HS-27A (cell line): ENCODE measurements at regions not wholly inside any gene's neighbourhood (a gene's known extent, or its start where the extent isn't known, plus 50 kb on each side); places are given as distances from the start of the nearest gene placed in this dataset.
"Not testable (repeated sequence)": the region's sequence is repeated elsewhere in the genome, so short reads cannot be mapped to it uniquely, and the experiment has no call there.

Experiments
- DNase-seq: peaks from one replicate; pipeline ENCODE4 v3.0.0-alpha.2; 2012; ENCODE audit warnings: low read depth, missing footprints

DNA sequence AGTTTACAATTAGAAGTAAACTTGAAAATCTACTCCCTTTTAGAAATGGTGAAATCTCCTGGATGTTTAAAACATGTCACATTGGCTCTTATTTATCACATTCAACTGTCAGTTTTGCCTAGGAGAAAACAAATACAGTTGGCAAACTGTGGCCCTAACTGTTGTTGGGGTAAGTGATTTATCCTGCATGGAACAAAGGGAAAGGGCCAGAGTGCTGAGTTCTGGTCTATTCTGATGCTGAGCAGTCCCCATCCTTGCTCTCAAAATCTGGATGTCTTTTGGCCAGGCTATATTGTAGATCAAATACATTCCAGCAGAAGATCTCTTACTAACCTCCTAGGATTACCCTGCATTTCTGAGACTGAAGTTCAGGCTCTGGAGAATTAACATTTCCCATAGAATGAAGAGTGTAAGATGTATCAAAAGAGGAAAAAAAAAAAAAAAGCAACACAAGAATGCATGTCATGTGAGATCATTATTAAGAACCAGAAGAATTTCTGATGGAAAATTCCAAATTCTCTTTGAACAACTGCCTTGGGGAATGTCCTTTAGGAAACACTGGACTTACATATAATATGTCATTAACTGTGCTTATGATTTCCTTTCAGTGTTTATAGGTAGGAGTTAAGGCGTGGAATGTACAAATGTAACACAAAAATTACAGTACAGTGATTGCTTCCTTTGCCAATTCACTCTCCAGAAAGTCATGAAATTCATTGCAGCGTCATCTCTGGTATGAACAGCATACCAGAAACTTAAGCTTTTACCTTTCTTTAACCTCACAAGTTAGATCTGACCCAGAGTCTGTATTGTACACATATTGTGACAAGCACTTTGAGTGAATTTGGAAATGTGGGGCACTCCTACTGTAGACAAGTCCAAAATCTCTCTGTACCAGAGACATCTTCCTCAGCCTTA, 1012.5 kb upstream of the LCORL start:
- no peak for DNase-seq

GRCh38 chr4:19030536-19030935, 1009.0 kb upstream of the LCORL start:
- DNase-seq, result no peak

DNA sequence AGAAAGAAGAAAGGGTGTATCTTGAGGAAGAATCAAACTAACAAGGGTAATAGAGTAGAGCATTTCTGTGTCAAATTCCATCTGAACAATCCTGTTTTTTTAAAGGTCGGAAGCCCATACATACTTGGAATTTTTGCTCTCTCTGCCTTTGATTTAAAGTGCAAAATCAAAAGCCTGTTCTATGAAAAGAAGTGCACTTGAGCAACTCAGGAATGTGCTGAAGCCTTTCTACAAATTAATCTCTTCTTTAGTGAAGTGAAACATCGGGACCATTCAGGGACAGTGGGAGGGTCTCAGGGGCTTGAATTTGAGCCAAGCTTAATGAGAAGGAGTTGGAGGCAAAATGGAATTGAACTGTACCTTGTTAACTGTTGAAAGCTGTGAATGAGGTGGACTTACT, 1008.5 kb upstream of the LCORL start:
- DNase-seq, result no peak

- no peak for DNase-seq
Observed at GRCh38 chr4:19026281-19026680, 1004.7 kb upstream of the LCORL start.

DNA sequence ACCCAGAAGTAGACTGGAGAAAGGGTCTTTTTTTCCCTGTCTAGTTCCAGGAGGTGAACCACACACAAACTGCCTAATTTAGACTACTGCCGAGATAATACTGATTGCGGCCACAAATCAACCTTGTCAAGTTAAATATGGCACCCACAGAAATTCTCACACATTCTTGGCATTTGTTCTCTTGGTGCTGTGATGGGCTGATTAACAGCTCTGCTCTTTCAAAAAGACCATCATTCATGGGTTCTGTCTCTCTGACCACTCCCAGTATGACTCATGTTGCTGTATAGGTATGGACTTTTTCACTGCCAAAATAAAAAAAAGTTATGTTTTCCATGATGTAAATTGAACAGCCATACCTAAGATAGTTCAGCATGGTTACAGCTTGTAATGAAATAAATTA, 1003.5 kb upstream of the LCORL start:
- DNase-seq, result no peak

GRCh38 chr4:19024047-19024446, 1002.5 kb upstream of the LCORL start:
- DNase-seq, result no peak

DNA sequence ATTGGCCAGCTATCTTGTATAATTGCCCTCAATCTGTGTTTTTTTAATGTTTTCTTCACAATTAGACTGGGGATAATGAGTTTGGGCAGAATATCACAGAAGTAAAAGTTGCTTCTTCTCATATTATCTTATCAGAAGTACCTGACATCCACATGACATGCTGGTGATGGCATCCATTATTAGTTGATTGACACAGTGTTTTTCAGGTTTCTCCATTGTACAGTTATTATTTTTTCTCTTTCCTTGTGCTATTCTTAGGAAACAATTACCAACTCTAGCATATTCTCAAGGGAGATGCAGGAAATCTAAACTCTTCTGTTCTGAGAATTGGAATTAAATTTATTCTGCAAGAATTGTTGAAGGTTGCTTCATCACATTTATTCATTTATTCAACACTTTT, 1000.1 kb upstream of the LCORL start:
- no peak for DNase-seq

DNA sequence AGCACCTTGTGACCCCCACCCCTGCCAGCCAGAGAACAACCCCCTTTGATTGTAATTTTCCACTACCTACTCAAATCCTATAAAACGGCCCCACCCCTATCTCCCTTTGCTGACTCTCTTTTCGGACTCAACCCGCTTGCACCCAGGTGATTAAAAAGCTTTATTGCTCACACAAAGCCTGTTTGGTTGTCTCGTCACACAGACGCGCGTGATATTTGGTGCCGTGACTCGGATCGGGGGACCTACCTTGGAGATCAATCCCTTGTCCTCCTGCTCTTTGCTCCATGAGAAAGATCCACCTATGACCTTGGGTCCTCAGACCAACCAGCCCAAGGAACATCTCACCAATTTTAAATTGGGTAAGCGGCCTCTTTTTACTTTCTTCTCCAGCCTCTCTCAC, 995.0 kb upstream of the LCORL start:
- not testable (repeated sequence) for DNase-seq

DNA sequence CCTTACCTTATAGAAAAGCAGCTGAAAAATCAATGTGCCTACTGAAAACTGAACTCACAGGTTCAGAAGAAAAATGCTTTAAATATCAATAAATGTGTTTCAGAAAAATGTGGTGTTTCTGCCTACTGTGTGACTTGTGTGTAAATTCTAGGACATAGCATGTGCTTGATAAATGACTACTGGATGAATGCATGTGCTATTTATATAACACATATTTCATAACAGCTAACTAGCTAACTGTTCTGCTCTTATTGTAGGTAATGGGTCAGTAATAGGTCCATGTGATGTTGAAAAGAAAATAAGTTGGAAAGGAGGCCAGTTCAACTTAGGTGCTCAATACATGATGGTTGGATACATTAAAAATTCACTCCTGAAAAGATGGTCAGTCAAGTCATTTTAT, 993.0 kb upstream of the LCORL start:
- DNase-seq, result no peak

DNA sequence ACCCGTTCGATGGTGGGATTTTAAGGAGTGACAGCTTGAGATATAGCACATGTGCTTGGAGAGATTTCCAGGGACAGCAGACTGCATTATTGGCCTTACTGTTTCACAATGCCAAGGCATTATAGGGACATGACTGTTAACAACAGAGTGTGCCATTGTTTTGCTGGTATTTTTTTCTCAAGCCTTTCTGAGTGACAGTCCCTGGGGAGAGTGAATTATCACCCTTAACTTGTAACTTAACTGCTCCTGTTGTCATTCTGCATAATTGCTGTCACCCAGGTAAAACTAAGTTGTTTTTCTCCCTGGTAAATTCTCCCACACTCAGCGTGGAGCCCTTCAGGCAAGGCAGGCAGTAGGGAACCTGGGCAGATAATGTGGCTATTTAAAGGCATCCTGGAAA, 989.2 kb upstream of the LCORL start:
- DNase-seq, result no peak

DNA sequence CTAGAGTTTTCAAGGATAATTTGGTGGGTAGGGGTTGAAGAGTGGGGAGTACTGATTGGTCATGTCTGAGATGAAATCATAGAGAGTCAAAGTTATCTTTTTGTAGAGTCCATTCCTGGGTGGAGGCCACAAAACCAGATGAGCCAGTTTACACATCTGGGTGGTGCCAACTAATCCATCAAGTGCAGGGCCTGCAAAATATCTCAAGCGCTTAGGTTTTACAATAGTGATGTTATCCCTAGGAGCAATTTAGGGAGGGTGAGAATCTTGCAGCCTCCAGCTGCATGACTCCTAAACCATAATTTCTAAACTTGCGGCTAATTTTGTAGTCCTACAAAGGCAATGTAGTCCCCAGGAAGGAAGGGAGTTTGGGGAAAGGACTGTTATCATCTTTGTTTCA, 988.3 kb upstream of the LCORL start:
- no peak for DNase-seq

DNA sequence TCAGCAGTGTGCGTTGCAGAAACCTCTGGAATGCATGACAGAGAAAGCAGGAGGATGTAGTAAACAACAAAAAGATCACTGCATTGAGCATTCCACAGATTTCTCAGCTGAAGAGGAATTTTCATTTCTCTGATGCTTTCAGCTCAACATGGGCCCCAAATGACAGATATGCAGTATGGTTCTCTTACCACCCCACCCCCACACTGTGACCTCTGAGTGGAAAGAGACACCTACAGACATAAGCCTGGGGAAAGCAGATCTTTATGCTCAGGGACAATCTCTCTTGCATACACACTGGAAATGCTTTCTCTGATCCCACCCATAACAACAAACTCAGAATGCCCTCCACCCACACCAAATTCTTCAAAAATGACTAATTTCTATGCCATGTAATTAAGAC, 983.7 kb upstream of the LCORL start:
- DNase-seq, result no peak

- DNase-seq, result no peak
Observed at GRCh38 chr4:19002170-19002569, 980.6 kb upstream of the LCORL start.

DNA sequence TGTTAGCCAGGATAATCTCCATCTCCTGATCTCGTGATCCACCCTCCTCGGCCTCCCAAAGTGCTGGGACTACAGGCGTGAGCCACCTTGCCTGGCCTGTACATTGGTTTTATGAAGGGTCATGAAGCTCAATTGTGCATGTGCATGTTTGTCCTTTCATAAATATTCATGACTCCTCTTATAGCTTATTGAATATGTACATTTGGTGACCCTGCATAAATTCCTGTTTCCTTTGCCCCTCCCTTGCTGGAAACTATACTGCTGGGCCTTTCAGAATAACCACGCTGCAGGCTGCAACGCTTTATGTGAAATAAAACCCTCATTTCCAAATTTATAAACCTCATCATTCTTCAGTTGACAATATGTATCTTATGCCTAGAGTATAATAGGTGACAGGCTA, 978.0 kb upstream of the LCORL start:
- no peak for DNase-seq

DNA sequence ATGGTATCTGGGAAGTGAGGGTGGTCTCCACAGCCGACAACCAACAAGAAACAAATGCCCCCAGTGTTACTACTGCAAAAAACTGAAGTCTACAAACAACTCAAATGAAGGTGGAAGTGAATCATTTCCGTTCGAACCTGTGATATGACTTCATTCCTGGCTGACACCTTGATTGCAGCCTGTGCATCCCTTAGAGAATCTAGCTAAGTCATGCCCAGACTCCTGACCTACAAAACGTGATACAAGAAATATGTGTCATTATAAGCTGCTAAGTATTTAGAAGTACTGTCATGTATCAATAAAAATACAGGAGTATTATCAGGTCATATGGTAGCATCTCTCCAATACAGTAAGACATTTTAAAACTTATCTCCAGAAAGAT, 959.7 kb upstream of the LCORL start:
- no peak for DNase-seq

- DNase-seq, result no peak
Observed at GRCh38 chr4:18980516-18981233, 959.1 kb upstream of the LCORL start.

DNA sequence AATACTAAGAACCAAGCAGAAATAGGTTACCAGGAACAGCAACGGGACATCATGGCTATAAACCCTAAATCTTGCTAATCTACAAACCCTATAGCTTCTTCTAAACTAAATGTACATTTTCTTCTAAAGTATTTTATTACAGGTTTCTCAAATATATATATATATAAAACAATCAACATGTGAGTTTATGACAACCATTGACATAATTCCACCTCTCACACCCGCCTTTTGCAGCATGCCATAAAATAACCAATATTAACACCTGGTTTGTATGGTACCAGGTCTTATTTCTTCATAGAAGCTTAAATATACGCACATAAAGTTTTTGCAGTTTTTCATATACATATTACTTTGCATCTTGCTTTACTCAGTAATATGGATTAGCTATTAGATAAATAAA, 955.3 kb upstream of the LCORL start:
- DNase-seq, result no peak

DNA sequence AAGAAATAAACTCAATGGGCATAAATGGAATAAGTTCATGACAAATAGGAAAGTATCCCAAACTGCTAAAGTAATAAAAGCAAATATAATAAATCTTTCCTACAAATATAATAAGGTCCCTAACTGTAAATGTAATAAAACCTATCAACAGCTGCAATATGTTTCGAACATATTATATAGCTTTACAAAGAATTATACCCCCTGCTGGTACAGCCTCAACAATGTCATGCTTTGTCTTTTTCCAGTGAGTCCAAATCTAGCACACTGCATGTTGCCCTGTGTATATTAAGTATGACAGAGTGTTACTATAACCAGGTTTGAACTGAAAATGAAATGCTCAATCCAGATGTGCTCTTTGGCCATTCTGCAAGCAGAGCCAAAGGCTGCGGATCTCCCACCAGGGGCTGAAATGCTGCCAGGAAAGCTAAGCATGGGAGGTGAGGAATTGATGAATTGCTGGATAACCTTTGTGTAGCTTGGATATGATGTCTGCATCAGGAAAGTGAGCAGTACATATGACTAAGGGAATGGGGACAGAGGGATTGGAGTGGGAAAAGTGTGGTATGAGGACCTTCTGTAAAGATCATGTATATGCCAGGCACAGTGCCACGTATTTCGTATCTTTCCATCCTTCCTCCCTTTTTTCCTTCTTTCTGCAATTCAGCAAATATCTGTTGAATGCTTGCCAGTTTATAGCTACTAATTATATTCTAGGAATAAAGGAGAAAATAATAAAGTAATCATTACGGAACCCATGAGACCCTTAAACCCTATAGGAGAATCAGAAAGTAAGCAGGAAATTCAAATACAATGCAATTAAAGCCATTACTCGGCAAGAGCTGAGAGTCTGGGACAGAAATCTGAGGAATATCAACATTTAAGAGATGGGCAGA, 954.6 kb upstream of the LCORL start:
- DNase-seq, result no peak

DNA sequence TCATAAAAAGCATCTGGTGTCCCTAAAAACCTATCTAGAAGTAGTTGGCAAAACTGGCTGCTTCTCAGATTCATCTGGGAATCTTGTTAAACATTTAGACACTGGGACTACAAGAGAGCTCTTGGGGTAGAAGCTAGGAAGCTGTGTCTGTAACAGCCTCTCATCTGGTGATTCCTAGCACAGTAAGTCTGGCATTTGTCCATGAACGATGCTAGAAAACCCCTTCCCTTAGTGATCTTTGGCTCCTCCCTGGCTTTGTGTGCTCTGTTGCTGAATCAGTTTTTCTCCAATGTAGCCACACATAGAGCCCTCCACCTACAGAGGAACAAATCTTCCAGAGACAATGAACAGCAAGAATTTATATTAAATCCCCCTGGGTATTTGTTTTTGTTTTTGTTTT, 951.7 kb upstream of the LCORL start:
- DNase-seq, result no peak

- no peak for DNase-seq
Observed at GRCh38 chr4:18961879-18962278, 940.3 kb upstream of the LCORL start.

DNA sequence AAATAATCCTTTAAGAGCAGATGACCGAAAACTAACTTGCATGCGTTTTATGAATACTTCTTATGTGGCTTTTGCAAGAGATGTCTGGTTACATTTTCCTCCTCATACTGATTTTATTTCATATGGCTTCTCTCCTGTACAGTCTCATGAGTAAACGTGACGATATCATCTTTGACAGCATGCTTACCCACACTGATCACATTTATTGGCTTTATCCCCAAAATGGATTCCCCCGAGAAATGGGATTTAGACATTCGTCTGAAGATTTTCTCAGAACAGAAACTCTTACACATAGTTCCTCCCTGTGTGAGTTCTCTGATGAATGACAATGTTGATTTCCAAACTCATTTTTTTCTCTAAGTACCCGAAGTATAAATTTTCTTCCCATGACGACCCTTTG, 939.7 kb upstream of the LCORL start:
- no peak for DNase-seq

DNA sequence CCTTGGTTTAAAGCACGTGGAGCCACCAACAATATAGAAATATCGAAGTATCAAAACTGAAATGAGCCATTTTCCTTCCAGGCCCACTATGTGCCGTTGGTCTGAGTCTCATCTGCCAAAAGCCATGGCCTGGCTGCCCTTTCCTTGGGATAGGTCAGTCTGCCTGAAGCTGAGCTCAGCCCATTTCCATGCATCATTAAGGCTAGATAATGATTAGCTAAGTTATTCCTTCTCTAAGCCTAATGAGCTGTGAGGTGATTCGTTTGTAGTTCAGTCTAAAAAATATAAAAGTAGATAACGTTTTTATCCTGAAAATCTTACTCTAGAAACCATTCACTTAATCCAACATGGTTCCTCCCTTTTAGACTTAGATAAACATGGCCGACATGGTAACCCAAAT, 936.2 kb upstream of the LCORL start:
- DNase-seq, result no peak

GRCh38 chr4:18954538-18954937, 933.0 kb upstream of the LCORL start:
- DNase-seq, result no peak
